Uterus (tissue), 2 donors: ENCODE measurements at regions not wholly inside any gene's neighbourhood (a gene's known extent, or its start where the extent isn't known, plus 50 kb on each side); places are given as distances from the start of the nearest gene placed in this dataset.

Experiments used
- CTCF ChIP-seq, 4 experiments: fragments of 200-600 bp in 2 of 4; fragments of 450-650 bp in 2 of 4; sonication (generic) in 2 of 4; IDR thresholded peaks; one replicate each; pipeline ENCODE4 v1.5.1; 2016 to 2019; ENCODE audit warnings: antibody characterized with exemption in 4 of 4, mild to moderate bottlenecking in 2 of 4, moderate library complexity in 1 of 4
- POLR2A ChIP-seq, 2 donors: fragments of 450-650 bp; IDR thresholded peaks; one replicate each; pipeline ENCODE4 v1.6.1; 2016; ENCODE audit warnings: antibody characterized with exemption in 2 of 2, mild to moderate bottlenecking in 1 of 2, moderate library complexity in 1 of 2

- TF ChIP-seq CTCF (IDR thresholded peaks at IDR 0.05): no peak
- TF ChIP-seq POLR2A (IDR thresholded peaks at IDR 0.05): no peak
Measured at GRCh38 chr14:82113007-82113406, 579.4 kb upstream of the SEL1L start.
